HepG2 (cell line): ENCODE measurements at regions not wholly inside any gene's neighbourhood (a gene's known extent, or its start where the extent isn't known, plus 50 kb on each side); places are given as distances from the start of the nearest gene placed in this dataset.

Experiments
- ATAC-seq: fragments of 200-7000 bp; cut with Tn5 transposase; 3 replicates; pipeline ENCODE4 v1.9.1; 2020; ENCODE audit warnings: mild to moderate bottlenecking, moderate library complexity
- BruUV-seq: library from RNA; stranded (reverse); fragments of 400-500 nt; replicated peaks from 2 replicates; lab custom pipeline; 2021; lab: Mats Ljungman, UMichigan
- CTCF ChIA-PET: fragments of 300-600 bp; formaldehyde crosslinking; extraction: SDS; loops from one replicate; lab custom pipeline; 2021; ENCODE audit warnings: low total read pairs, inconsistent platforms, low intra/inter-chr PET ratio; lab: Yijun Ruan, JAX
- POLR2A ChIA-PET: fragments of 350-600 bp; sonication (Branson Sonifier 250); formaldehyde crosslinking; loops from one replicate; lab custom pipeline; 2020; ENCODE audit warnings: antibody characterized with exemption, inconsistent platforms; lab: Yijun Ruan, JAX
- DNase-seq: peaks from one replicate; pipeline ENCODE4 v3.0.0-alpha.2; 2015; ENCODE audit warnings: low spot score
- FAIRE-seq: peaks from 3 replicates; lab custom pipeline; 2011; peaks lifted over from hg19 to GRCh38; lab: Jason Lieb, UNC
- H2AFZ ChIP-seq: one replicate; pipeline ENCODE4 v1.6.1; 2011; ENCODE audit warnings: low read length, inconsistent platforms
- H3K27ac ChIP-seq: fragments of 300-600 bp; 3 replicates; pipeline ENCODE4 v1.8.0; 2011; ENCODE audit warnings: mixed run types, mild to moderate bottlenecking, mixed read lengths, low read length, inconsistent platforms; ENCODE audit not compliant: insufficient read depth; ENCODE audit errors: extremely low read length
- H3K27me3 ChIP-seq, 2 experiments: fragments of 200-600 bp in 1 of 2; 2 replicates in 1 of 2; 3 replicates in 1 of 2; pipeline versions ENCODE4 v1.6.0 to v1.8.0; 2011; ENCODE audit warnings: low read length in 2 of 2, mild to moderate bottlenecking in 2 of 2, moderate library complexity in 2 of 2, inconsistent platforms in 1 of 2; ENCODE audit not compliant: insufficient read depth in 2 of 2, control insufficient read depth in 1 of 2
- H3K36me3 ChIP-seq, 2 experiments: fragments of 200-600 bp in 1 of 2; replicated peaks in 1 of 2; 2 replicates in 1 of 2; 3 replicates in 1 of 2; pipeline versions ENCODE4 v1.5.1 to v1.8.0; 2011; ENCODE audit warnings: low read length in 2 of 2, inconsistent platforms in 1 of 2; ENCODE audit not compliant: insufficient read depth in 2 of 2, control insufficient read depth in 1 of 2
- H3K4me1 ChIP-seq: 2 replicates; pipeline ENCODE4 v1.5.1; 2012; ENCODE audit warnings: low read length, inconsistent platforms; ENCODE audit not compliant: insufficient read depth
- H3K4me2 ChIP-seq: 2 replicates; pipeline ENCODE4 v1.6.0; 2011; ENCODE audit warnings: low read depth, low read length, inconsistent platforms
- H3K4me3 ChIP-seq, 3 experiments: fragments of 200-600 bp in 1 of 3; sonication (generic), shearing (Covaris generic) in 1 of 3; replicated peaks in 1 of 3; 2 replicates each; pipeline ENCODE4 v1.5.1; 2011 to 2016; ENCODE audit warnings: low read length in 3 of 3, inconsistent platforms in 2 of 3, low read depth in 2 of 3, mild to moderate bottlenecking in 2 of 3, control low read depth in 1 of 3, mixed read lengths in 1 of 3; ENCODE audit not compliant: insufficient read depth in 1 of 3
- H3K79me2 ChIP-seq: one replicate; pipeline ENCODE4 v1.6.1; 2011; ENCODE audit warnings: low read length, inconsistent platforms; ENCODE audit not compliant: insufficient read depth
- H3K9ac ChIP-seq: 2 replicates; pipeline ENCODE4 v1.6.0; 2011; ENCODE audit warnings: mild to moderate bottlenecking, low read depth, low read length, inconsistent platforms; ENCODE audit not compliant: insufficient read depth
- H3K9me3 ChIP-seq: 2 replicates; pipeline ENCODE4 v1.5.1; 2012; ENCODE audit warnings: mild to moderate bottlenecking, low read length
- H4K20me1 ChIP-seq: 2 replicates; pipeline ENCODE4 v1.6.0; 2011; ENCODE audit warnings: inconsistent platforms, mild to moderate bottlenecking, low read length, moderate library complexity; ENCODE audit not compliant: insufficient read depth
- ARHGAP35 ChIP-seq: sonication (generic); formaldehyde crosslinking; IDR thresholded peaks from 2 replicates; pipeline ENCODE4 v1.9.0; 2022; ENCODE audit warnings: mild to moderate bottlenecking, inconsistent platforms, moderate library complexity, missing genetic modification reagents, borderline replicate concordance
- FOXA3 ChIP-seq: IDR thresholded peaks from 2 replicates; pipeline ENCODE4 v1.6.1; 2016; ENCODE audit warnings: missing genetic modification reagents, missing compliant biosample characterization
- MEIS2 ChIP-seq: sonication (generic); formaldehyde crosslinking; IDR thresholded peaks from 2 replicates; pipeline ENCODE4 v1.9.0; 2021; ENCODE audit warnings: mild to moderate bottlenecking, missing genetic modification reagents
- RFX3 ChIP-seq: IDR thresholded peaks from 2 replicates; pipeline ENCODE4 v1.6.1; 2016; ENCODE audit warnings: missing biosample characterization, missing genetic modification reagents
- TBP ChIP-seq: sonication (generic); formaldehyde crosslinking; IDR thresholded peaks from 2 replicates; pipeline ENCODE4 v1.5.0; 2020; ENCODE audit warnings: missing genetic modification reagents
- TEAD3 ChIP-seq: optimal IDR thresholded peaks from 2 replicates; pipeline ENCODE3; 2016; ENCODE audit warnings: borderline replicate concordance
- TFE3 ChIP-seq: IDR thresholded peaks from 2 replicates; pipeline ENCODE4 v1.6.1; 2016
- ZFYVE20 ChIP-seq: sonication (generic); formaldehyde crosslinking; IDR thresholded peaks from 2 replicates; pipeline ENCODE4 v1.8.0; 2023; ENCODE audit warnings: low read depth, mild to moderate bottlenecking, moderate library complexity, missing genetic modification reagents, borderline replicate concordance
- ZKSCAN1 ChIP-seq: fragments of 150-350 bp; IDR thresholded peaks from 2 replicates; pipeline ENCODE4 v1.6.1; 2014; ENCODE audit warnings: low read length
- ZNF101 ChIP-seq: sonication (generic); formaldehyde crosslinking; IDR thresholded peaks from 2 replicates; pipeline ENCODE4 v1.4.0; 2020; ENCODE audit warnings: mild to moderate bottlenecking, low read depth, missing genetic modification reagents, borderline replicate concordance
- ZNF296 ChIP-seq: sonication (generic); formaldehyde crosslinking; conservative IDR thresholded peaks from 2 replicates; pipeline ENCODE4 v1.5.0; 2020; ENCODE audit warnings: mild to moderate bottlenecking, missing genetic modification reagents
- ZNF335 ChIP-seq: sonication (generic); formaldehyde crosslinking; IDR thresholded peaks from 2 replicates; pipeline ENCODE4 v1.4.0; 2020; ENCODE audit warnings: missing genetic modification reagents
- ZNF552 ChIP-seq: sonication (generic); formaldehyde crosslinking; IDR thresholded peaks from 2 replicates; pipeline ENCODE4 v1.9.0; 2022; ENCODE audit warnings: missing genetic modification reagents, mild to moderate bottlenecking, borderline replicate concordance
- ZNF615 ChIP-seq: sonication (generic); formaldehyde crosslinking; IDR thresholded peaks from 2 replicates; pipeline ENCODE4 v1.5.0; 2020; ENCODE audit warnings: mild to moderate bottlenecking, missing genetic modification reagents, borderline replicate concordance
- ZNF780A ChIP-seq: sonication (generic); formaldehyde crosslinking; IDR thresholded peaks from 2 replicates; pipeline ENCODE4 v1.8.0; 2022; ENCODE audit warnings: mild to moderate bottlenecking, missing genetic modification reagents, moderate library complexity
- WGBS: methylation state at CpG from one replicate; pipeline ENCODE4 v1.1.6; 2017; ENCODE audit warnings: low lambda C conversion rate; 5-methylcytosine and 5-hydroxymethylcytosine counted together
- in situ Hi-C: cut with HindIII; loops from 2 replicates; pipeline ENCODE4 v1.10.0; 2017; ENCODE audit warnings: low pct_unique_long_range_greater_than_20kb; ENCODE audit not compliant: extremely low pct_ligation_motif_present
- intact Hi-C: fragments of 100-400 bp; cut with micrococcal nuclease; formaldehyde crosslinking; loops from one replicate; pipeline ENCODE4 v1.10.0; 2022; ENCODE audit not compliant: unreplicated experiment

- no peak for TF ChIP-seq MEIS2 (CRISPR knock-in tag)
- no peak for TF ChIP-seq RFX3
- TF ChIP-seq ZNF552 (CRISPR knock-in tag) = no peak
- TF ChIP-seq ZNF615 (CRISPR knock-in tag) = no peak
- no peak for TF ChIP-seq ZKSCAN1
- no peak for TF ChIP-seq TBP
- TF ChIP-seq ZNF296 = no peak
- TF ChIP-seq ARHGAP35 = no peak
- TF ChIP-seq TEAD3 (CRISPR knock-in tag) = no peak
- no peak for TF ChIP-seq ZNF780A
- no peak for TF ChIP-seq ZNF335 (CRISPR knock-in tag)
- no peak for TF ChIP-seq ZFYVE20
- TF ChIP-seq FOXA3 (CRISPR knock-in tag) = no peak
- no peak for TF ChIP-seq TFE3 (CRISPR knock-in tag)
- TF ChIP-seq ZNF101 = no peak
- TF ChIP-seq, all 625 proteins: peak for 0
- Histone ChIP-seq H3K9me3 (no peaks in the 10 kb centered on the region), H3K4me1 (no peaks in the 10 kb centered on the region), H3K4me3 (no peak overlapping the region), H3K79me2 (no peaks in the 10 kb centered on the region), H3K9ac (no peak overlapping the region), H3K4me2 (no peak overlapping the region), H4K20me1 (no peaks in the 10 kb centered on the region), H3K27ac (no peak overlapping the region), H3K36me3 (no peaks in the 10 kb centered on the region), H3K27me3 (no peaks in the 10 kb centered on the region), H2AFZ (no peak overlapping the region)
- CTCF ChIA-PET = no interaction called here
- DNase-seq (no peak), FAIRE-seq (no peak), ATAC-seq (no peak)
- in situ Hi-C loops (no loop called here), intact Hi-C loops (no loop called here)
- POLR2A ChIA-PET = no interaction called here
- WGBS = 3% methylated on average over 1 of the region's 1 CpG
- BruUV-seq = no TSS peak
Measured at GRCh38 chr4:135365065-135365464, 1163.5 kb upstream of the PABPC4L start.
